ENCODE measurements at regions not wholly inside any gene's neighbourhood (a gene's known extent, or its start where the extent isn't known, plus 50 kb on each side); places are given as distances from the start of the nearest gene placed in this dataset.

DNA sequence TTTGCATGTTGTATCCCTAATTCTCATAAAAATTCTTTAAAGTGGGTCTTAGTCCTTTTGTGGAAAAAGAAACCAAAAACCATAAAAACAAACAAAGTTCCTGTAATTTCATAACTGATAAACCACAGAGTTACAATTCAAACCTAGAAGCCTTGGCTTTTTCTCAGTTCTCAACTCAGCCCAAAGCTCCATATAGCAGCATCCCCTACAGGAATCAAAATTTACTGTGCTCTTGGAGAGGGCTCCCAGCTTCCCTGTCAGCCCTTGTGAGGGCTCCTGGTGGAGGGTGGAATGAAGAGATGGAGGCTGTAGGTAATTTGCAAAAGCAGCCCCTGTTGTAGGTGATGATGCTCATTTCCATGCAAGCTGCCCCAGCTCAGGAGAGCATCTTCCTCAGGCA lies 506.1 kb upstream of the KIRREL3 start:
- no peak overlapping the region for H3K4me2 ChIP-seq (ENCODE audit: low read length)
- no peak overlapping the region for H3K4me3 ChIP-seq (ENCODE audit: low read depth, low read length, poor library complexity, severe bottlenecking)
- H3K79me2 ChIP-seq (ENCODE audit: insufficient read depth, low read depth, low read length): no peaks in the 10 kb centered on the region
- no peak overlapping the region for H2AFZ ChIP-seq (ENCODE audit: low read length)
- intact Hi-C loops (cut with micrococcal nuclease; ENCODE audit: unreplicated experiment): no loop called here
- H4K20me1 ChIP-seq (ENCODE audit: insufficient read depth, low read length): no peaks in the 10 kb centered on the region
- H3K36me3 ChIP-seq (ENCODE audit: insufficient read depth, low read length): no peaks in the 10 kb centered on the region
- no TSS peak for BruUV-seq (replicated peaks)
- no peak for TF ChIP-seq EZH2phosphoT487 (IDR thresholded peaks at IDR 0.05; ENCODE audit: borderline replicate concordance, low read depth, low read length)
- TF ChIP-seq, protein P1, sequence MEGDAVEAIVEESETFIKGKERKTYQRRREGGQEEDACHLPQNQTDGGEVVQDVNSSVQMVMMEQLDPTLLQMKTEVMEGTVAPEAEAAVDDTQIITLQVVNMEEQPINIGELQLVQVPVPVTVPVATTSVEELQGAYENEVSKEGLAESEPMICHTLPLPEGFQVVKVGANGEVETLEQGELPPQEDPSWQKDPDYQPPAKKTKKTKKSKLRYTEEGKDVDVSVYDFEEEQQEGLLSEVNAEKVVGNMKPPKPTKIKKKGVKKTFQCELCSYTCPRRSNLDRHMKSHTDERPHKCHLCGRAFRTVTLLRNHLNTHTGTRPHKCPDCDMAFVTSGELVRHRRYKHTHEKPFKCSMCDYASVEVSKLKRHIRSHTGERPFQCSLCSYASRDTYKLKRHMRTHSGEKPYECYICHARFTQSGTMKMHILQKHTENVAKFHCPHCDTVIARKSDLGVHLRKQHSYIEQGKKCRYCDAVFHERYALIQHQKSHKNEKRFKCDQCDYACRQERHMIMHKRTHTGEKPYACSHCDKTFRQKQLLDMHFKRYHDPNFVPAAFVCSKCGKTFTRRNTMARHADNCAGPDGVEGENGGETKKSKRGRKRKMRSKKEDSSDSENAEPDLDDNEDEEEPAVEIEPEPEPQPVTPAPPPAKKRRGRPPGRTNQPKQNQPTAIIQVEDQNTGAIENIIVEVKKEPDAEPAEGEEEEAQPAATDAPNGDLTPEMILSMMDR (conservative IDR thresholded peaks at IDR 0.05; ENCODE audit: low read length): no peak
- no peak overlapping the region for H3K27ac ChIP-seq (ENCODE audit: low read depth, low read length, poor library complexity, severe bottlenecking)
- H3K4me1 ChIP-seq (ENCODE audit: insufficient read depth, low read length, poor library complexity, severe bottlenecking): no peaks in the 10 kb centered on the region
- no peaks in the 10 kb centered on the region for H3K9me2 ChIP-seq (ENCODE audit: insufficient read depth, low read length)
- H3K9me3 ChIP-seq (ENCODE audit: low read length): no peaks in the 10 kb centered on the region
- DNase-seq (ENCODE audit: low spot score): no peak
- ChIA-PET POLR2A (interaction anchor here (0.6 kb wide), 1 partner anchor 32 kb away, joined by 3 read pairs; no protein-coding TSS in a partner anchor), CTCF (ENCODE audit: unreplicated experiment) (no interaction called here)

GRCh38 chr11:127506126-127506525 lies 505.6 kb upstream of the KIRREL3 start:
- no peak overlapping the region for H3K4me2 ChIP-seq (ENCODE audit: low read length)
- no peaks in the 10 kb centered on the region for H3K4me1 ChIP-seq (ENCODE audit: insufficient read depth, low read length, poor library complexity, severe bottlenecking)
- no peaks in the 10 kb centered on the region for H3K36me3 ChIP-seq (ENCODE audit: insufficient read depth, low read length)
- H2AFZ ChIP-seq (ENCODE audit: low read length): no peak overlapping the region
- H3K27ac ChIP-seq (ENCODE audit: low read depth, low read length, poor library complexity, severe bottlenecking): no peak overlapping the region
- no peaks in the 10 kb centered on the region for H3K9me2 ChIP-seq (ENCODE audit: insufficient read depth, low read length)
- ChIA-PET POLR2A (no interaction called here), CTCF (ENCODE audit: unreplicated experiment) (no interaction called here)
- BruUV-seq (replicated peaks): no TSS peak
- intact Hi-C loops (cut with micrococcal nuclease; ENCODE audit: unreplicated experiment): no loop called here
- no peaks in the 10 kb centered on the region for H3K9me3 ChIP-seq (ENCODE audit: low read length)
- TF ChIP-seq EZH2phosphoT487 (IDR thresholded peaks at IDR 0.05; ENCODE audit: borderline replicate concordance, low read depth, low read length): no peak
- TF ChIP-seq, protein P1 (conservative IDR thresholded peaks at IDR 0.05; ENCODE audit: low read length): no peak
- no peak for DNase-seq (ENCODE audit: low spot score)
- no peaks in the 10 kb centered on the region for H4K20me1 ChIP-seq (ENCODE audit: insufficient read depth, low read length)
- H3K4me3 ChIP-seq (ENCODE audit: low read depth, low read length, poor library complexity, severe bottlenecking): no peak overlapping the region
- no peaks in the 10 kb centered on the region for H3K79me2 ChIP-seq (ENCODE audit: insufficient read depth, low read depth, low read length)

- DNase-seq (ENCODE audit: low spot score): no peak
- Histone ChIP-seq H2AFZ (ENCODE audit: low read length) (no peak overlapping the region), H3K9me3 (ENCODE audit: low read length) (no peaks in the 10 kb centered on the region), H4K20me1 (ENCODE audit: insufficient read depth, low read length) (no peaks in the 10 kb centered on the region), H3K36me3 (ENCODE audit: insufficient read depth, low read length) (no peaks in the 10 kb centered on the region), H3K4me2 (ENCODE audit: low read length) (no peak overlapping the region), H3K4me1 (ENCODE audit: insufficient read depth, low read length, poor library complexity, severe bottlenecking) (no peaks in the 10 kb centered on the region), H3K79me2 (ENCODE audit: insufficient read depth, low read depth, low read length) (no peaks in the 10 kb centered on the region), H3K4me3 (ENCODE audit: low read depth, low read length, poor library complexity, severe bottlenecking) (no peak overlapping the region), H3K9me2 (ENCODE audit: insufficient read depth, low read length) (no peaks in the 10 kb centered on the region), H3K27ac (ENCODE audit: low read depth, low read length, poor library complexity, severe bottlenecking) (no peak overlapping the region)
- TF ChIP-seq EZH2phosphoT487 (IDR thresholded peaks at IDR 0.05; ENCODE audit: borderline replicate concordance, low read depth, low read length): no peak
- intact Hi-C loops (cut with micrococcal nuclease; ENCODE audit: unreplicated experiment): no loop called here
- no TSS peak for BruUV-seq (replicated peaks)
- POLR2A ChIA-PET: no interaction called here
- CTCF ChIA-PET (ENCODE audit: unreplicated experiment): no interaction called here
Observed at GRCh38 chr11:127496165-127496564, 495.6 kb upstream of the KIRREL3 start.
